ENCODE measurements at regions not wholly inside any gene's neighbourhood (a gene's known extent, or its start where the extent isn't known, plus 50 kb on each side); places are given as distances from the start of the nearest gene placed in this dataset.

- DNase-seq (ENCODE audit: low read depth in 2 of 2): no peak
Measured at GRCh38 chr1:29912425-29912824, 676.1 kb downstream of the PTPRU start.

GRCh38 chr1:29909962-29910361 lies 673.6 kb downstream of the PTPRU start:
- no peak for DNase-seq (ENCODE audit: low read depth in 2 of 2)

- no peak for DNase-seq (ENCODE audit: low read depth in 2 of 2)
Measured at GRCh38 chr1:29907596-29907995, 671.3 kb downstream of the PTPRU start.

- no peak for DNase-seq (ENCODE audit: low read depth in 2 of 2)
Measured at GRCh38 chr1:29906927-29907326, 670.6 kb downstream of the PTPRU start.

GRCh38 chr1:29903548-29904166 lies 667.3 kb downstream of the PTPRU start:
- no peak for DNase-seq (ENCODE audit: low read depth in 2 of 2)

GRCh38 chr1:29901624-29902325 lies 665.5 kb downstream of the PTPRU start:
- no peak for DNase-seq (ENCODE audit: low read depth in 2 of 2)

GRCh38 chr1:29900712-29901111 lies 664.4 kb downstream of the PTPRU start:
- no peak for DNase-seq (ENCODE audit: low read depth in 2 of 2)

- DNase-seq (ENCODE audit: low read depth in 2 of 2): no peak
Measured at GRCh38 chr1:29900104-29900679, 663.9 kb downstream of the PTPRU start.

GRCh38 chr1:29896791-29897714 lies 660.7 kb downstream of the PTPRU start:
- DNase-seq (ENCODE audit: low read depth in 2 of 2): no peak

GRCh38 chr1:29896300-29896699 lies 660.0 kb downstream of the PTPRU start:
- DNase-seq (ENCODE audit: low read depth in 2 of 2): no peak

- no peak for DNase-seq (ENCODE audit: low read depth in 2 of 2)
Measured at GRCh38 chr1:29895201-29895600, 658.9 kb downstream of the PTPRU start.

GRCh38 chr1:29894311-29894710 lies 658.0 kb downstream of the PTPRU start:
- no peak for DNase-seq (ENCODE audit: low read depth in 2 of 2)

- DNase-seq (ENCODE audit: low read depth in 2 of 2): no peak
Measured at GRCh38 chr1:29893806-29894205, 657.5 kb downstream of the PTPRU start.

- no peak for DNase-seq (ENCODE audit: low read depth in 2 of 2)
Measured at GRCh38 chr1:29893046-29893723, 656.9 kb downstream of the PTPRU start.

- DNase-seq (ENCODE audit: low read depth in 2 of 2): no peak
Measured at GRCh38 chr1:29892247-29892646, 655.9 kb downstream of the PTPRU start.

GRCh38 chr1:29890201-29890959 lies 654.1 kb downstream of the PTPRU start:
- no peak for DNase-seq (ENCODE audit: low read depth in 2 of 2)

- DNase-seq (ENCODE audit: low read depth in 2 of 2): no peak
Measured at GRCh38 chr1:29889776-29890175, 653.5 kb downstream of the PTPRU start.

- DNase-seq (ENCODE audit: low read depth in 2 of 2): no peak
Measured at GRCh38 chr1:29884740-29885139, 648.4 kb downstream of the PTPRU start.

GRCh38 chr1:29883986-29884385 lies 647.7 kb downstream of the PTPRU start:
- no peak for DNase-seq (ENCODE audit: low read depth in 2 of 2)

- DNase-seq (ENCODE audit: low read depth in 2 of 2): no peak
Measured at GRCh38 chr1:29883411-29883832, 647.1 kb downstream of the PTPRU start.

GRCh38 chr1:29880556-29880955 lies 644.2 kb downstream of the PTPRU start:
- DNase-seq (ENCODE audit: low read depth in 2 of 2): no peak
